H54 (cell line): ENCODE measurements at regions not wholly inside any gene's neighbourhood (a gene's known extent, or its start where the extent isn't known, plus 50 kb on each side); places are given as distances from the start of the nearest gene placed in this dataset.
"Not testable (repeated sequence)": the region's sequence is repeated elsewhere in the genome, so short reads cannot be mapped to it uniquely, and the experiment has no call there.

ENCODE experiments used
- DNase-seq: peaks from one replicate; pipeline ENCODE4 v3.0.0; 2011; ENCODE audit warnings: low spot score, mixed read lengths; ENCODE audit not compliant: insufficient read length
- FAIRE-seq: peaks from 3 replicates; lab custom pipeline; 2011; peaks lifted over from hg19 to GRCh38; lab: Jason Lieb, UNC
- POLR2A ChIP-seq: IDR thresholded peaks from 2 replicates; pipeline ENCODE4 v1.6.1; 2011; ENCODE audit warnings: low read depth, mild to moderate bottlenecking, low read length

GRCh38 chr17:70265471-70265870 is 96.1 kb downstream of the KCNJ2 start:
- TF ChIP-seq POLR2A, result no peak
- FAIRE-seq, result no peak
- DNase-seq, result no peak

DNA sequence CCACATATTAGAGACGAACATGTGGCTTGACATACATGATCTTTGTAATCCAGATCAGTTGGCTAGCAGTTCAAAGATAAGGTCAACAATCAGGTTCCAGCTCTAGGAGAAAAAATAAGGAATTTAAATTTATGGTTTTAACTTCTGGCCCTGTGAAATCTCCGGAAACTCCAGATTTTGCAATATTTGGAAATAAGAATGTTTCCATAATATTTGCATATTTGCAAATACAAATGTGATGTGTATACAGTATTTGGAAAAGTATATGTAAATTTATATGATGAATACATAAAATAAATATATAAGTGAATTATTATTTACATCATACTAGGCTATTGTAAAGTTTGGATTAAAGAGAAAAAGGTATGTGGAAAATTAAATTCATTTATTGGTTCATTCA is 97.1 kb downstream of the KCNJ2 start:
- DNase-seq (no peak), FAIRE-seq (no peak)
- TF ChIP-seq POLR2A, result no peak

DNA sequence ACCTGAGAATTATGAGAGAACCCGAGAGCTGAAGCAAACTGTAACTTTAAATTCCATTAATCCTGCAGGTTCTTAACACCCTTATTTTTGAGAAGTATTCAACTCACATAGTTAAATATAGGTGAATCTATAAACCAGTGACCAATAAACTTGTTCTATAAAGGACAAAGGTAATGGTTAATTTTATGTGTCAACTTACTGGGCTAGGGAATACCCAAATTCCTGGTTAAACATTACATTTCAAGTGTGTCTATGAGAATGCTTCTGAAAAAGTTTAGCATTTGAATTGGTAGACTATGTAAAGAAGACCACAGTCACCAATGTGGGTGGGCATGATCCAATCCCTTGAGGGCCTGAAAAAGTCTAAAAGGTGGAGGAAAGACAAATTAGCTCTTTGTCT is 99.1 kb downstream of the KCNJ2 start:
- TF ChIP-seq POLR2A, result no peak
- DNase-seq (no peak), FAIRE-seq (no peak)

DNA sequence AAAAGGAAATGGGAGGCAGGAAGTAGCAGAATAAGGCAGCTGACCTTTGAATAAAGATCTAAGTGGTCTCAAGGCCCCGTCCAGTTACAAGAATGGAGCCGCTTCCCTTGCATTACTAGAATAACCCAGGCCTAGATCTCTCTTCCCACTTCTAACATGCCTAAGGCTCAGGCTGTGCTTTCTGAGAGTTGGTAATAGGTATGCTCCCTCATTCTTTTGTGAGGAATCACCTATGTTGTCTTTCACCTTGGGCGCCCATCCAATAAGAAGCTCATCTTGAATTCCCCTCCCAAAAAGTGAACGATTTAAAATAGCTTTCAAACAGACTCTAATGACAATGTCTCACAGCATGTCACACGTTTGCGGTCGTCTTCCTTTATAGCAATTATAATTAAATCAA is 101.2 kb downstream of the KCNJ2 start:
- FAIRE-seq (no peak), DNase-seq (no peak)
- no peak for TF ChIP-seq POLR2A

DNA sequence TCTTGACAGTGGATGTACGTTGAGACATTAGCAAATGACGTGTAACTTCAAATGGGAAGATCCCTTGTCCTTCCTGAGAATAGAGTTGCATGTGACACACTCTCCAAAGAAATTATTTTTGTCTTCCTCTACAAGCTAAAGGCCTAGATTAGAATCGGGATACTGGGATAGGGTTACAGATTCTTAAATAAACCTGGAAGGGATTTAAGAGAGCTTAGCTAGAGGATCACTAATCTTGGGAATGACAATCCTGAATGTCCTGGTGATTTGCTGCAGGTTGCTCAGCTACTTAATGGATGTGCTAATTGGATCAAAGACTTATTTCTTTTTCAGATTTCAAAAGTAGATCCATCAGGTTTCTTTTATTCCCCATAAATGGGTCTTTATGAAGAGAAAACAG is 101.9 kb downstream of the KCNJ2 start:
- DNase-seq (no peak), FAIRE-seq (no peak)
- TF ChIP-seq POLR2A, result no peak

DNA sequence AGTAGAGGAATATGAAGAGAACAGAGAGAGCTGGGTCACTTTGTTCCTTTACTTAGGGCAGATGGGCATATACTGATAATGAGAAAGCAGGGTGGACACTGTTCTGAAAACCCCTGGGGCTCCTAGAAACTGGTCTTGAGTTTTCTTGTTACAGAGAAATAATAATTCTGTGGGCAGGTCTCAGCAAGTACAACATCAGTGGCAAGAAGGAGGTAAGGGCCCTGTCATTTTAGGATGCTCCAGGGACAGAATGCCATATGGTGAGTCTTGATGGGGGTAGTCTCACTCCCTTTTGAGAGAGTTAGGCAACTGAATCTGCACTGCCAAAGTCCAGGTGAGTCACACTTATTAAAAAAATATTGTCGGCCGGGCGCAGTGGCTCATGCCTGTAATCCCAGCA is 102.3 kb downstream of the KCNJ2 start:
- TF ChIP-seq POLR2A, result no peak
- no peak for FAIRE-seq
- no peak for DNase-seq

GRCh38 chr17:70274255-70274654 is 104.9 kb downstream of the KCNJ2 start:
- no peak for TF ChIP-seq POLR2A
- no peak for DNase-seq

DNA sequence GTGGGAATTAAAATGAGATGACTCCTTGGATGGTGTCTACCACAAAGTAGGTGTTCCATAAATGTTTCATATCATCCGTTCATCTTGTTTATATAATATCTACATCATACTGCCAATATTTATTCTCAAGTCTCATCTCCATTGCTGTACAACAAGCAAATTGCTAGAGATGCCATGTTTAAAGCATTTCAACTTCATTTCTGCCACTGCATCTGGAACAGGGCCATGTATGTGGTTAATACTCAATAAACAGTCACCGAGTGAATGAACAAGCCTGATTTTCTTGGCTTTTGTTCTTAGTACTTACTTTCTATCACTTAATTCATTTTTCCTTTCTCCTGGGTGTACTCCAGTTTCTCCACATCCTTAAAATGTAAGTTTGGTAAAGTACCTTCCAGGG is 107.6 kb downstream of the KCNJ2 start:
- no peak for FAIRE-seq
- no peak for TF ChIP-seq POLR2A
- DNase-seq, result no peak

More at GRCh38 chr17:70274255-70274654, 104.9 kb downstream of the KCNJ2 start:
- FAIRE-seq, result peak; percentile 23

DNA sequence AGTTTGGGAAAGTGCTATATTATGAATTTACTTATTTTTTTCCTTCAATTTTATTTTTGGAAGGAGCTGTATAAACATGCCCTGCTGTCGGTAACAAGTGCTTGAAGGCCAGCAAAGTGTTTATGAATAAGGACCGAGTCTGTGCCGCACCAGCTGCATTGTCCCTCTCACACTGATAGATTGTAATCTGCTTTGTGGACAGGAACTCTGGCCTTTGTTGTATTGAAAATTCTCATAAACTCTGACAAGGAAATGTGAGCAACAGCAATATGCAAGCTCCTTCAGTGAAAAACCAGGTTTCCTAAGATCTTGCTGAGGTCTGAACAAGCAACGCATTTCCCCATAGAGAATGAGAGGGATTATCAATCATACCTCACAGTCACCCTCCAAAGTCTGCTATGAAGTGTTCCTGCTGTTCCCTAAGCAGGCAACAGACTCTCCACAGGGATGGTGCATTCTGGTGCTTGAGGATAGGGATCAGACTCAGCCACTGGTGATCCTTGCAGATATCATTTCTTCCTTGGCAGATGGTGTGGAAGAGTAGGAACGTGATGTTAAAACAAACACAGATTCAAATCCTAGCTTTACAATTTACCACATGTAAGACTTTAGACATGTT is 109.6 kb downstream of the KCNJ2 start:
- TF ChIP-seq POLR2A, result no peak
- no peak for DNase-seq
- FAIRE-seq, result no peak

- no peak for FAIRE-seq
- TF ChIP-seq POLR2A, result no peak
- DNase-seq, result no peak
These were observed 117.1 kb downstream of the KCNJ2 start for GRCh38 chr17:70286391-70286790.

DNA sequence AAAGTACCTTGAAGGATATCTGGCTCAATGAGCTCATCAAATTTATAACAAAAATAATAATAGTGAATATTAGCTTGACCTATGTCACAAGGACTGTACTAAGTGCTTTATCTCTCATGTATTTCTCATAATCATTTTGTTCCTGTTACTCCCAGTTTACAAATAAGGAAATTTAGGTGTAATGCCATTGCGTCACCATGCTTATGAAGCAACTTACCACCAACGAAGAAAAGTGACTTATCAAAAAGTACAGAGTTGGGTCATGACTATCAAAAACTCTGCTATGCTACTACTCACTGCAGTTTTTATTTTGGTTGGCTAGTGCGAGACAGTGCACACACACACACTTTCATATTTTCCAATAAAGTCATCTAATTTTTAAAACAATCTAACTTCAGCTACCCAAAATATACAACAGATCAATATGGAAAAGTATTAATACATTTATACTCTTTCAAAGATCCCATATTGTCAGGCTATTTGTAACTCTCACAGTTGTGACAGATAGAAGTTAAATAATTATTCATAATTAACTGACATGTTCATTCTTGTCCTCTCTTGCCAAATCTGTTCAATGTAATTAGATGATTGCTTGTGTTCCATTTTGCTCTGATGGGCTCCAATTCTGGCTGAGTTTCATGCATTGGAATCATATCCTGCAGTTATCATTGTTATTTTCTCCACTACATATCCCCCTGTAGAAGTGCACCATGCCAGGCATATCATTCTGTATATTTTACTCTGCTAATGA is 119.4 kb downstream of the KCNJ2 start:
- no peak for FAIRE-seq
- TF ChIP-seq POLR2A, result no peak
- no peak for DNase-seq

- TF ChIP-seq POLR2A, result no peak
- no peak for FAIRE-seq
- DNase-seq, result no peak
These were observed 121.4 kb downstream of the KCNJ2 start for GRCh38 chr17:70290770-70291169.

DNA sequence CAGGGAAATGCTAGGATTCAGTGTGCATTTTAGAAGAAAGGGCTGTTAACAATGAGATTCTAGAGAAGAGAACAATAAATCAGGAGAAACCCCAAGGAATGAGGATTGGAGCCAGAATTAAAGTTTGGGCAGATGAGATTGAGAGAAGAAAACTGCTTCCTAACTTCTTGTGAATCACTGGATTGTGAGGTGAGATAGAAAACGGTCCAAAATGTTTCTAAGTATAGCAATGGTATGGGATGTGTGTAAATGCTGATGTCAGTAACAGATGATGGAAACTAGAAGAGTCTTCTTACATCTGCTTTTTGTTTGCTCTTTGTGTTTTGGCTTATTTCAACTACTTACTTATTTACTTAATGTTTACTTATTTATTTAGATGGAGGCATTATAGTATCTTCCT is 123.0 kb downstream of the KCNJ2 start:
- FAIRE-seq (no peak), DNase-seq (no peak)
- TF ChIP-seq POLR2A, result no peak

DNA sequence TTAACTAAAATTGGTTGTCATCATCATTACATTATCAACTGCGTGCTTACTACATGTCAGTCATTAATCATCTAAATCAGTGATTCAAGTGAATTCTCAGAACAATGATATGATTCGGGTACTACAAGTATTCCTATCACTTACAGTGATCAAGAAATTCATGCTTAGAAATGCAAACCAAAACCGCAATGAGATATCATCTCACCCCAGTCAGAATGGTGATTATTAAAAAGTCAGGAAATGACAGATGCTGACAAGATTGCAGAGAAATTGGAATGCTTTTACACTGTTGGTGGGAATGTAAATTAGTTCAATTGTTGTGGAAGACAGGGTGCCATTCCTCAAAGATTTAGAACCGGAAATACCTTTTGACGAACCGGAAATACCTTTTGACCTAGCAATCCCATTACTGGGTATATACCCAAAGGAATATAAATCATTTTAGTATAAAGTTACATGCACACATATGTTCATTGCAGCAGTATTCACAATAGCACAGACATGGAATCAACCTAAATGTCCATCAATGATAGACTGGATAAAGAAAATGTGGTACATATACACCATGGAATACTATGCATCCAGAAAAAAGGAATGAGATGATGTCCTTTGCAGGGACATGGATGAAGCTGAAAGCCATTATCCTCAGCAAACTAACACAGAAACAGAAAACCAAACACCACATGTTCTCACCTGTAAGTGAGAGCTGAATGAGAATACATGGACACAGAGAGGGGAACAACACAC is 124.4 kb downstream of the KCNJ2 start:
- FAIRE-seq, DNase-seq: not testable (repeated sequence)
